ENCODE measurements at regions not wholly inside any gene's neighbourhood (a gene's known extent, or its start where the extent isn't known, plus 50 kb on each side); places are given as distances from the start of the nearest gene placed in this dataset.
"Not testable (repeated sequence)": the region's sequence is repeated elsewhere in the genome, so short reads cannot be mapped to it uniquely, and the experiment has no call there.

DNA sequence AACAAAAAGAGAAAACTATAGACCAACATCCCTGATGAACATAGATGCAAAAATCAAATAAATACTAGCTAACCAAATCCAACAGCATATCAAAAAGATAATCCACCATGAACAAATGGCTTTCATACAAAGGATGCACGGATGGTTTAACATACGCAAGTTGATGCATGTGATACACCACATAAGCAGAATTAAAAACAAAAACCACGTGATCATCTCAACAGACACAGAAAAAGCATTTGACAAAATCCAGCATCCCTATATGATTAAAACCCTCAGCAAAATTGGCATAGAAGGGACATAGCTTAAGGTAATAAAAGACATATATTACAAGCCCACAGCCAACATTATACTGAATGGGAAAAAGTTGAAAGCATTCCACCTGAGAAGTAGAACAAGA, 125.9 kb downstream of the RTP4 start:
- H3K4ac ChIP-seq (replicated peaks; ENCODE audit: insufficient read length, low read depth, low read length); H3K27ac ChIP-seq (ENCODE audit: low read depth, low read length); H4K8ac ChIP-seq (ENCODE audit: extremely low read depth, insufficient read depth, low read length); H2AK5ac ChIP-seq (ENCODE audit: low read depth, low read length); H3K36me3 ChIP-seq (ENCODE audit: control insufficient read depth in 2 of 4, insufficient read depth in 4 of 4, low read length in 3 of 4); H4K91ac ChIP-seq (replicated peaks; ENCODE audit: insufficient read length, low read length); H2BK15ac ChIP-seq (ENCODE audit: low read length); POLR2A ChIA-PET (ENCODE audit: partially characterized antibody); DNase-seq (ENCODE audit: low read depth in 1 of 2, low spot score in 2 of 2); H2BK20ac ChIP-seq (ENCODE audit: low read length); H4K20me1 ChIP-seq (replicated peaks in 1 of 2; ENCODE audit: control insufficient read depth in 1 of 2, insufficient read depth in 2 of 2, low read length in 2 of 2); H2BK5ac ChIP-seq (ENCODE audit: low read depth, low read length); H3K14ac ChIP-seq (ENCODE audit: insufficient read length); H2BK12ac ChIP-seq (ENCODE audit: low read depth, low read length); H4K5ac ChIP-seq (ENCODE audit: insufficient read length, low read depth, low read length); H3K79me2 ChIP-seq (ENCODE audit: control insufficient read depth in 1 of 2, insufficient read depth in 2 of 2, low read length in 2 of 2); FAIRE-seq; H3K4me2 ChIP-seq (ENCODE audit: insufficient read depth in 1 of 2, low read depth in 2 of 2, low read length in 2 of 2); H3K23ac ChIP-seq (ENCODE audit: insufficient read length); H3K79me1 ChIP-seq (ENCODE audit: low read depth, low read length); H3K18ac ChIP-seq (ENCODE audit: extremely low read depth, low read length); H3K9ac ChIP-seq (replicated peaks in 1 of 4; ENCODE audit: extremely low read depth in 1 of 4, low read depth in 3 of 4, low read length in 3 of 4); H3K27me3 ChIP-seq (replicated peaks in 1 of 4; ENCODE audit: control insufficient read depth in 3 of 4, extremely low read depth in 1 of 4, insufficient read depth in 3 of 4, low read length in 3 of 4); H2BK120ac ChIP-seq (replicated peaks; ENCODE audit: low read depth, low read length); H2AFZ ChIP-seq (ENCODE audit: low read length); H3K4me1 ChIP-seq (replicated peaks in 1 of 4; ENCODE audit: control insufficient read depth in 3 of 4, insufficient read depth in 4 of 4, low read length in 3 of 4); H3K56ac ChIP-seq (replicated peaks; ENCODE audit: insufficient read length, low read depth, low read length); H3K23me2 ChIP-seq (ENCODE audit: low read depth, low read length); H3K4me3 ChIP-seq (ENCODE audit: extremely low read depth in 1 of 4, insufficient read depth in 2 of 4, low read depth in 3 of 4, low read length in 4 of 4): not testable (repeated sequence)
- 92% methylated on average over 3 of the region's 3 CpGs; no CpG with 5 or more reads in 1 of the 2 experiments for WGBS, 2 experiments (ENCODE audit: extremely low coverage in 1 of 2, insufficient coverage in 1 of 2, insufficient read length in 1 of 2, insufficient replicate concordance in 2 of 2, low coverage in 1 of 2, low lambda C conversion rate in 2 of 2, missing lambda C conversion rate in 1 of 2)
- CTCF ChIA-PET (ENCODE audit: partially characterized antibody) = interaction anchor here (1.3 kb wide), 1 partner anchor 174 kb away, joined by 3 read pairs; no protein-coding TSS in a partner anchor
- H3K9me3 ChIP-seq (ENCODE audit: insufficient read depth in 2 of 2, low read depth in 1 of 2, low read length in 1 of 2) = peaks cover 9 to 10% of the 10 kb centered on the region in 2 experiments; a peak in 3 of 4 replicates

Data from H1 (cell line).